ENCODE measurements at regions not wholly inside any gene's neighbourhood (a gene's known extent, or its start where the extent isn't known, plus 50 kb on each side); places are given as distances from the start of the nearest gene placed in this dataset.

GRCh38 chr6:9484686-9485085 lies 930.2 kb downstream of the TFAP2A start:
- no peak for DNase-seq (ENCODE audit: low read depth in 3 of 3)

GRCh38 chr6:9484091-9484490 lies 930.8 kb downstream of the TFAP2A start:
- no peak for DNase-seq (ENCODE audit: low read depth in 3 of 3)

- no peak for DNase-seq (ENCODE audit: low read depth in 3 of 3)
Observed at GRCh38 chr6:9482030-9482738, 932.7 kb downstream of the TFAP2A start.

- DNase-seq (ENCODE audit: low read depth in 3 of 3): no peak
Observed at GRCh38 chr6:9481292-9482029, 933.4 kb downstream of the TFAP2A start.

- no peak for DNase-seq (ENCODE audit: low read depth in 3 of 3)
Observed at GRCh38 chr6:9468277-9468676, 946.6 kb downstream of the TFAP2A start.

GRCh38 chr6:9467741-9468140 lies 947.1 kb downstream of the TFAP2A start:
- no peak for DNase-seq (ENCODE audit: low read depth in 3 of 3)

GRCh38 chr6:9464583-9464982 lies 950.3 kb downstream of the TFAP2A start:
- no peak for DNase-seq (ENCODE audit: low read depth in 3 of 3)

- DNase-seq (ENCODE audit: low read depth in 3 of 3): no peak
Observed at GRCh38 chr6:9463311-9463710, 951.6 kb downstream of the TFAP2A start.

GRCh38 chr6:9461188-9461587 lies 953.7 kb downstream of the TFAP2A start:
- no peak for DNase-seq (ENCODE audit: low read depth in 3 of 3)

- DNase-seq (ENCODE audit: low read depth in 3 of 3): no peak
Observed at GRCh38 chr6:9458424-9458823, 956.5 kb downstream of the TFAP2A start.

- no peak for DNase-seq (ENCODE audit: low read depth in 3 of 3)
Observed at GRCh38 chr6:9455864-9456658, 958.8 kb downstream of the TFAP2A start.

GRCh38 chr6:9439621-9440330 lies 975.1 kb downstream of the TFAP2A start:
- DNase-seq (ENCODE audit: low read depth in 3 of 3): no peak

GRCh38 chr6:9437836-9438235 lies 977.0 kb downstream of the TFAP2A start:
- DNase-seq (ENCODE audit: low read depth in 3 of 3): no peak

GRCh38 chr6:9435281-9435680 lies 979.6 kb downstream of the TFAP2A start:
- no peak for DNase-seq (ENCODE audit: low read depth in 3 of 3)

- no peak for DNase-seq (ENCODE audit: low read depth in 3 of 3)
Observed at GRCh38 chr6:9431945-9432344, 982.9 kb downstream of the TFAP2A start.

GRCh38 chr6:9428421-9429172 lies 986.3 kb downstream of the TFAP2A start:
- DNase-seq (ENCODE audit: low read depth in 3 of 3): no peak

- DNase-seq (ENCODE audit: low read depth in 3 of 3): no peak
Observed at GRCh38 chr6:9422138-9422537, 986.8 kb upstream of the SLC35B3 start.

GRCh38 chr6:9420316-9421015 lies 985.1 kb upstream of the SLC35B3 start:
- DNase-seq (ENCODE audit: low read depth in 3 of 3): no peak

GRCh38 chr6:9417400-9417799 lies 982.1 kb upstream of the SLC35B3 start:
- no peak for DNase-seq (ENCODE audit: low read depth in 3 of 3)

- DNase-seq (ENCODE audit: low read depth in 3 of 3): no peak
Observed at GRCh38 chr6:9412951-9413559, 977.7 kb upstream of the SLC35B3 start.
